GM12891 (cell line): ENCODE measurements at regions not wholly inside any gene's neighbourhood (a gene's known extent, or its start where the extent isn't known, plus 50 kb on each side); places are given as distances from the start of the nearest gene placed in this dataset.

Experiments
- POLR2A ChIP-seq: IDR thresholded peaks from 2 replicates; pipeline ENCODE4 v1.6.1; 2011; ENCODE audit warnings: low read depth, low read length, control low read depth
- POLR2AphosphoS5 ChIP-seq: IDR thresholded peaks from 2 replicates; pipeline ENCODE4 v1.6.1; 2011; ENCODE audit warnings: low read depth, low read length, control low read depth

- TF ChIP-seq POLR2AphosphoS5 = no peak
- TF ChIP-seq POLR2A = no peak
Observed at GRCh38 chr10:7474388-7474787, 63.6 kb upstream of the SFMBT2 start.
